Right lobe of liver (tissue), 4 donors: ENCODE measurements at regions not wholly inside any gene's neighbourhood (a gene's known extent, or its start where the extent isn't known, plus 50 kb on each side); places are given as distances from the start of the nearest gene placed in this dataset.

Experiments used
- CTCF ChIP-seq, 4 donors: fragments of 200-600 bp in 3 of 4; fragments of 450-650 bp in 1 of 4; IDR thresholded peaks; one replicate each; pipeline versions ENCODE4 v1.5.1 to v1.8.0; 2016 to 2022; ENCODE audit warnings: antibody characterized with exemption in 4 of 4, mild to moderate bottlenecking in 2 of 4
- POLR2A ChIP-seq: fragments of 450-650 bp; IDR thresholded peaks from one replicate; pipeline ENCODE4 v1.6.1; 2017; ENCODE audit warnings: antibody characterized with exemption, mild to moderate bottlenecking
- donor health status: DM: no; HTN: no; CAD: no.
- donor health status: DM: no; HTN: no; CAD: no.
- donor health status: DM: no; HTN: yes; CAD: no.

GRCh38 chr11:29876192-29876591 is 140.6 kb downstream of the KCNA4 start:
- TF ChIP-seq POLR2A, result no peak
- no peak for TF ChIP-seq CTCF (IDR thresholded peaks at IDR 0.05)
